ENCODE measurements at regions not wholly inside any gene's neighbourhood (a gene's known extent, or its start where the extent isn't known, plus 50 kb on each side); places are given as distances from the start of the nearest gene placed in this dataset.

DNA sequence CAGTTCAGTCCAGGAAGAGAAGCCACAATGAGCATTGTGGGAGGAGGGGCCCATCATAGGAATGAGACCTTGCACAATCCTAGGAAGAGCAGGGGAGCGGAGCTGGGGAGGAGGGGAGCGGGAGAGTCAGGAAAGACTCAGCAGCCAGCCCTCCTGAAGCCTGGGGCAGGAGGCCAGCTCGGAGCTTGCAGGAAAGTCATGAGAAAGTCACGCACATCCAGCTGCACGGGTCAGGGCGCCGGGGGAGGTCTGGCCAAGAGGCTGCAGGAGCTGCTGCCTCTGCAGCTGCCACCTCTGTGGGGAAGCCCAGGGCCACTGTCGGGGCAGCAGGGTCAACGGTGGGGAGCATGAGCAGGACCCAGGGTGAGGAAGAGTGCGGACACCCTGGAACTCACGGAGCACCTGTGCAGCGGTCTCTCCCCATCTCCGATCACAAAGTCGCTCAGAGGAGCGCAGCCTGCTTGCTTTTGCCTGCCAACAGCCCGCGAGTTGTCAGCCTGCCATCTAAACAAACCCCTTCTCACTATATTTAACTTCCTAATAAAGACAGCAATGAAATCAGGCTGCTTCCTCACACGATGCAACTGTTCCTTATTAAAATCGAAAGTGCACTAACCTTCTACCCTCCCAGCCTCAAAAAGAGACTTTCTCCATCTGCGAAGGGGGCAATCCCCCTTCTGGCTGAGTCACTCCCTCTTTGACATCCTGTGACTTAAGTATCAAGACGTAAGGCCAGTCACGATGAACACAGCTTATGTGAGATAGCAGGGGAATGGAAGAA lies 52.9 kb upstream of the RTL6 start:
- TF ChIP-seq CTCF (conservative IDR thresholded peaks at IDR 0.05) (no peak), ZFX (IDR thresholded peaks at IDR 0.05) (no peak)
